ENCODE measurements at regions not wholly inside any gene's neighbourhood (a gene's known extent, or its start where the extent isn't known, plus 50 kb on each side); places are given as distances from the start of the nearest gene placed in this dataset.

DNA sequence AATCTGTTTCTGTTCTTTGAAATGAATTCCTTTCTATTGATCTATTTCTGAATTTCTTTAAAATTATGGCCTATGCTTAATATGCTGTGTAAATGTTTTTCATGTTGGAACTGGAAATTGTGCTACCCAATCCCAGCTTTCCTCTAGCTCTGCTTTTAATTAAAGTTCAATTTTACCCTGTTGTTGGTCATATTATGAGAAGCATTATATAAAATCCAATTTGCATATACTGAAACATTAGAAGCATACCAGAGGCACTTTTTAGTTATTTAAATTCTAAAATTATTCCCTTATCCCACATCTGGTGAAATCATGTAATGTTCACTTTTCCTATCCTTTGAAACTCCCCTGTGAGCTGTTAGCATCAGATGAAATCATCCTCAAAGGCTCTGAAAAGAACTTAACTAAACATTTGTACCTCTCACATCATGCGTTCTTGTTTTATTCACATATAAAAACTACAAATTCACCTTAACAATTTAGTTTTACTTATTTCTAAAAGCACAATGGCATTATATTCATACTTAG lies 160.6 kb upstream of the COL21A1 start:
- no peak for DNase-seq (ENCODE audit: low spot score)

DNA sequence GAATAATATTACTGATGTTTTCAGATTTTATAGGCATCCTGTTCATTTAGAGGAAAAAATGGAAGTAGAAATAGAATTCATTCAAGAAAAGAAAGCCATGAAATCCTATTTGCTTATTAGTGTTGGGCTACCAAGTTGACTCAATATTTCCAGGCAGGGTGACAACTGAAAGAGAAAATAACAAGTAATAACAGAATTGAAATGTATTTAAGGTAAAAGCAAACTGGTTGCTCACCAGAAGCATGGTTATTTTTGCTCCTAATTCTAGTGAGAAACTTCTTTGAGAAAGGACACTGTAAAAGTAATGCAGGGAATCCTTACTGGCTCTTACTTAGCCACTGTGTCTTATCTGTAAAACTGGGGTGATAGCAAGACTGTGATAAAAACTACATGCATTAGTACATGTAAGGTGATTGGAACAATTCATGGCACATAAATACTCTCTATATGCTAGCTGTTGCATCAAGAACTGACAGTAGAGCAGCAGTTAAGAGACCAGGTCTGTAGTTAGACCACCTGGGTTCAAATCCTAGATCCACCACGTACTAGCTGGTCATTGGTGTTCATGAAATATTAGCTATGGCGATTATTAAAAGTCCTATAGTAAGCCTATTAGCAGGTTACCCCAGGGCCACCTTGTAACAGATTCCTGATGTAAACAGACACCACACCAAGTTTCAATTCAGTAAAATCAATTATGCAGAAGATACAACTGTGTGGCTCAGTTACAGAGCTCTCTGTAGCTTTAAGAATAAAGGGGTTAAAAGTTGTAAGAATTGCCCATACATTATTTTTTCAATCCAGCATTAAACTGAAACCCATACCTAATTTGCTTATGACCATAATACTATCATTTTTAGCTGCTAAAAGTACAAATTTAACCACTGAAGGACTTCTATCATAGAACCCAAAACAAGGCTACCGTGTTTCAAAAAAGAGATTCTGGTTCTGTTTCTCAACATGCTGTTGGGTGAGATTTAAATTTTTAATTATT lies 159.2 kb upstream of the COL21A1 start:
- no peak for DNase-seq (ENCODE audit: low spot score)

DNA sequence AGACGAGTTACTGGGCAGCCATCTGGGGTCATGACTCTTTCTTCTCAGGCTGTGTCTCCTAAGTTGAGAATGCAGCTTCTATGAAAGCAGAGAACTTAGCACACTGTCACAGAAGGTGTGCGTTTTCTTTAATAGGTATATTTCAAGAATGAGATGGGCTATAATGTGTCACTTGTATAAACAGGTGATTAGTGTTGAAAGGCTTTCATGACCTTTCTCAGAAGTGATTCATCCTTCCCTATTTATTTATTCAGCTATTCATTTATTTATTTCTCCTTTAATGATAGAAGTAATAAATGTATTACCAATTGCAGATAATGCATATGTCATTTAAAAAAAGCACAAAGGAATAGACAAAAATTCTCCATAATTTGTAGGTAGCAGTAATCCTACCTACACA lies 157.2 kb upstream of the COL21A1 start:
- DNase-seq (ENCODE audit: low spot score), result no peak

DNA sequence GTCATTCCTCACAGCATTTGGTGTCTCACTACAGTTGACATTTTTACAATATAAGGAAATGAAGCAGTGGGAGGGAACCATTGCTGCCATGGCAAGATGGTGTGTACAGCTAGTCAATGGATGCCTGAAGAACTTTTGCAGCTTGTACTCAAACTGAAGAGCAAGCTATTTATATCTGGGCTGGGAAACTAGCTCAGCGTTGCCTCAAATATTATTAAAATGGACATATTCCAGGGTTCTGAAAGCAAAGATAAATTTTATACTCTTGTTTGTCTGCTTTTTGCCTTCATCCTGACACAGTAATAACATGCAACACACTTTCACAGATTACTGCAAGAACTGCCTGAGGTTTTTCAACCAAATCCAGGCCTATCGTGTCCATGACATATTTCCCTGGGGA lies 156.4 kb upstream of the COL21A1 start:
- no peak for DNase-seq (ENCODE audit: low spot score)

- no peak for DNase-seq (ENCODE audit: low spot score)
These were observed 154.2 kb upstream of the COL21A1 start for GRCh38 chr6:56401477-56402070.

- DNase-seq (ENCODE audit: low spot score), result peak; percentile 11
These were observed 152.9 kb upstream of the COL21A1 start for GRCh38 chr6:56400273-56400672.

DNA sequence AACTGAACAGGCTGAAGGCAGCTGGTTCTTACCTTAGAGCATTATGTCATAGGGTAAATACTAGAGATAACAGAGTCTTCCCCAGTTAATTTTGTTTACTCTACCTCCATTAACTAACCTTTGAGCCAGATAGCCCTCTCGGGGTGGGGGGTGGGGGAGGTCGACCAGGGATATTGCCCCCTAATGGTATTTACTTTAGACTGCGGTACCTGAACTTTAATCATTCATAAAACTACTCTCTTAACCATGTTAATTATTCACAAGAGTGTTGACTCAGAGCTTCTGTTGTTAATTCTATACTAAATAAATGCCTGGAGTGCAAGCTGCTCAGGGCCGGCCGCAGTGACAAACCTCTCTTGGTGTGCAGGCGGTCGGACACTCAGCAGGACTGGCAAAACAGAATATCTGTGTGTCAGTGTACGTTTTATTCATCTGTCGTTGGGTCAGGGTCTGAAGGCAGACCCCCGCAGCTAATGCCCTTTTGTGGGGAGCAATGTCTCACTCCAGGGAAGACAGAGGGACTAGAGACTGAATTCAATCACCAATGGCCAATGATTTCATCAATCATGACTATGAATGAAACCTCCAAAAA lies 152.4 kb upstream of the COL21A1 start:
- DNase-seq (ENCODE audit: low spot score), result peak; percentile 83

GRCh38 chr6:56399250-56399671 lies 151.9 kb upstream of the COL21A1 start:
- DNase-seq (ENCODE audit: low spot score), result peak; percentile 59

GRCh38 chr6:56396435-56396834 lies 149.1 kb upstream of the COL21A1 start:
- DNase-seq (ENCODE audit: low spot score), result no peak

DNA sequence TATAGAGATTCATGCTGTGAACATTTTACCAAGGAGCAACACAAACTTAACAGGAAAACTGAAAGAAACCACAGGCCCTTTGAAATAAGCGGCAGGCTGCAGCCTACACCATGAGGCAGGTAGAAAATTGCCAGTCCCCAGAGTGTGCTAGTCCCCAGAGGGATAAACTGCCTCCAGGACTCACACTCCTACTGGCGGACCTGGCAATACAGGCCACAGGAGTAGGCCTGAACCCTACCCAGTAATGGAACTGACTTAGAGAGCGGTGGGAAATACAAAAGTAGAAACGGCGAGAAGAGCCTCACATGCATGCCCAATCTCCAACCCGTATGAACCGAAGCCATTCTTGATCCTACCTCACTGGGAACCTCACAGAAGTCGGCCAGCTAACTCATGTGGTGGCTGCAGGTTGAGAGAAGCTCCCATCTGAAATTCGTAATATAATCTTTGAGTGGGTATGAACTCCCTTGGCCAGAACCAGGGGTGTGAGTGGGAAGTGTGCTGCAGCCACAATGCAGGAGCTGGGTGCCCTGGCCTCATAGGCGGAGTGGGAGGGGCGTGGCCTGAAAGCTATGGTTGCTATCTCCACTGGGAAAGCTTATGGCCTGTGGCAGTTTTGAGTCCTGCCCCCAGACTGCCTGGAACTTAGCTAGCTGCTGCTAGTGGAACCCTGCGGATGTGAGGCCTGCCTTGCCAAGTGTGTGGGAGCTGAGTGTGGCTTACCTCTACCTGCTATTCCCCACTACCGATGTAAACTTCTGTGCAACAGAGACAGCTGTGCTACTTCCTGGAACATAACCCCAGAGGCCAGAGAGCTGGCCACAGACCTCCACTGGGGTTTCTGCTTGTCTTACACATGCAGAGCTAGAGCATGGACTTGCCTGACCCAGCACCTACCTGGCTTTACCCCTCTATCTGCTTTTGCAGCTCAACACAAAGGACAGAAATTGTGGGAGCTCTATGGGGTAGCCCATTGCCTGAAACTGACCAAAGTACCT lies 146.5 kb upstream of the COL21A1 start:
- DNase-seq (ENCODE audit: low spot score), result no peak

GRCh38 chr6:56388415-56388755 lies 141.0 kb upstream of the COL21A1 start:
- DNase-seq (ENCODE audit: low spot score), result no peak

DNA sequence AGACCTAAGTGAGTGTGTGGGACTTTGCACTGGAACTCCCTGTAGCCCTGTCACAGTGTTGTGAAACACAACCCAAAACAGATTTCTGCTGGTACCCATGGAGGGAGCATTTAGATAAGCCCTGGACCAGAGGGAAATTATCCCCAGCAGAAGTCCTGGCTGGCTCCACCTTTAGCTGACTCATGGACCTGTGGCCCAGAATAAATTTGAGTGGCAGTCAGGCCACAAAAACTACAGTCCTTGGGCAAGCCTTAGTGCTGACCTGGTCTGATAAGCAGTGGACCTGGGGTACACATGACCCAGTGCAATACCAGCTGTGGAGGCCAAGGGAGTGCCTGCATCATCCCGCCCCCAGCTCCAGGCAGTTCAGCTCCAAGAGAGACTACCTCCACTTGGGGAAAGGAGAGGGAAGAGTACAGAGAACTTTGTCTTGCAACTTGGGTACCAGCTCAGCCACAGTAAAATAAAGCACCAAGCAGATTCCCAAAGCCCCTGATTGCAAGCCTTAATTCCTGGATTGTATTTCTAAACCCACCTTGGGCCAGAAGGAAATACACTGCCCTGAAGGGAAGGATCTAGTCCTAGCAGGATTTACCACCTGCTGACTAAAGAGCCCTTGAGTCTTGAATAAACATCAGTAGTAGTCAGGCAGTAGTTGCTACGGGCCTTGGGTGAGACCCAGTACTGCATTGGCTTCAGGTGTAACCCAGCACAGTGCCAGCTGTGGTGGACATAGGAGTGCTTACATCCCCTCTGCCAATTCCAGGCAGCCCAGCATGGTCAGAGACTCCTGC lies 140.4 kb upstream of the COL21A1 start:
- DNase-seq (ENCODE audit: low spot score), result peak; percentile 3

GRCh38 chr6:56386717-56387116 lies 139.3 kb upstream of the COL21A1 start:
- DNase-seq (ENCODE audit: low spot score), result no peak

- no peak for DNase-seq (ENCODE audit: low spot score)
These were observed 138.7 kb upstream of the COL21A1 start for GRCh38 chr6:56385981-56386593.

DNA sequence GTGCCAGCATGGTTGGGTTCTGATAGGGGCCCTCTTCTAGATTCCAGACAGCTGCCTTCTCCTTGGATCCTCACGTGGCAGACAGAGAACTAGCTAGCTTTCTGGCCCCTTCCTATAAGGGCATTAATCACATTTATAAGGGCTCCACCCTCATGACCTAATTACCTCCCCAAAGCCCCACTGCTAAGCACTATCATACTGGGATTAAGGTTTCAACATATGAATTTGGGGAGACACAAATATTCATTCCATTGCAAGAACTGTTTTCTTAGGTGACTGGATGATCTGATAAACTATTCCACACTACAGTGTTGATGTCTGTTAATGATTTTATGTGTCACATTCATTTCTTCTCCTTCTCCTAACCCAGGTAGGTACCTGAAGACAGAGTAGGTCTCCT lies 135.8 kb upstream of the COL21A1 start:
- DNase-seq (ENCODE audit: low spot score), result no peak

DNA sequence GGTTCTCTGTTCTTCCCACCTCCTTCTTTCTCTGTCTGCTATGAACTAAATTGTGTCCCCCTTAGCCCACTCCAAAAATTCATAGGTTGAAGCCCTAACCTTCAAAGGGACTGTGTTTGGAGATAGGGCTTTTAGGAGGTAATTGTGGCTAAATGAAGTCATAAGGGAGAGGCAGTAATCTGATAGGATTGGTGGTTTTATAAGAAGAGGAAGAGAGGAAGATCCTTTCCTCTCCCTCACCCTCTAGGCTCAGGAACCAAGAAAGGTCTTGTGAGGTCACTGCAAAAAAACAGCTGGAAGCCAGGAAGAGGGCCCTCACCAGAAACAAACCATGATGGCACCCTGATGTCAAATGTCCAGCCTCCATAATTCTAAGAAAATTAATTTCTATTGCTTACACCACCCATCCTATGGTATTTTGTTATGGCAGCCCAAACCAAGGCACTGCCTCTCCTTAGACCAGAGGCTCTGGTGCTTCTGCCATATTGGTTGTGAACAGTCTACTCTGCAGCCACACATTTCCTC lies 135.1 kb upstream of the COL21A1 start:
- DNase-seq (ENCODE audit: low spot score), result no peak

DNA sequence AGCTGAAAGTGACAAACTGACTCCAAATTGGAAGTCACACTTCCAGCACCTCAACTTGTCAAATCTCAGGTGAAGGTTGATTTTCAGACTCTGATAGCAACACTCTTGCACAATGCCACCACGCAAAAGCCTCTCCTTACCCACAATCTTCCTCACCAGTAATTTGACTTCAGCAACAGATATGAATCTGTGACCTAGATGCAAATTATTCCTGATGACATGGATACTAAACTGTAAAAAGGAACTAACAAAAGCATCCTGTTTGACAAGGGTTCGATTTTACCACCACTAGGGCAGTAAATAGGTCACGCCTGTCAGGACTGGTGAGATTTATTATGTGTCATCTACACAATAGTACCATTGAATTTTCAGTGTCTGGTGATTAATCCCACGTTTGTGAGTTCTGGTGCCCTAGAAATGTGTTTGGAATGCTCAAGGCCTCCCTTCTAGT lies 134.4 kb upstream of the COL21A1 start:
- DNase-seq (ENCODE audit: low spot score), result peak; percentile 10

- no peak for DNase-seq (ENCODE audit: low spot score)
These were observed 133.1 kb upstream of the COL21A1 start for GRCh38 chr6:56380476-56380875.

- DNase-seq (ENCODE audit: low spot score), result no peak
These were observed 131.7 kb upstream of the COL21A1 start for GRCh38 chr6:56378966-56379585.

DNA sequence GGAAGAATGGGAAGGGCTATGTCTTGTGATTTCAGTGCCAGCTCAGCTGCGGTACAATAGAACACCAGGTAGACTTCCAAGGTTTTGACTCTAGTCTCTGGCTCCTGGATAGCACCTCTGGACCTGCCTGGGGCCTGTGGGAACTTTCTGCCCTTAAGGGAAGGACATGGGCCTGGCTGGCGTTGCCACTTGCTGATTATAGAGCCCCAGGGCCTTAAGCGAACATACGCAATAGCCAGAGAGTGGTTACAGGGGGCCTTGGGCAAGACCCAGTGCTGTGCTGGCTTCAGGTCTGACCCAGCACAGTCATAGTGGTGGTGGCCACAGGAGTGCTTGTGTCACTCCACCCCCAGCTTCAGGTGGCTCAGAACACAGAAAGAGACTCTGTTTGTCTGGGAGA lies 131.1 kb upstream of the COL21A1 start:
- no peak for DNase-seq (ENCODE audit: low spot score)

All from LoVo (cell line).